Panc1 (cell line): ENCODE measurements at regions not wholly inside any gene's neighbourhood (a gene's known extent, or its start where the extent isn't known, plus 50 kb on each side); places are given as distances from the start of the nearest gene placed in this dataset.

Experiments
- ATAC-seq: fragments of 200-7000 bp; cut with Tn5 transposase; 2 replicates; pipeline ENCODE4 v1.9.1; 2020; ENCODE audit warnings: mild to moderate bottlenecking, moderate library complexity
- BruUV-seq: library from RNA; stranded (reverse); fragments of 400-500 nt; replicated peaks from 2 replicates; lab custom pipeline; 2021; lab: Mats Ljungman, UMichigan
- CTCF ChIA-PET: fragments of 300-600 bp; sonication (Branson Sonifier 250); formaldehyde crosslinking; loops from one replicate; lab custom pipeline; 2022; ENCODE audit warnings: antibody characterized with exemption; lab: Charles Lee
- POLR2A ChIA-PET: fragments of 300-600 bp; sonication (Branson Sonifier 250); formaldehyde crosslinking; loops from one replicate; lab custom pipeline; 2022; ENCODE audit warnings: antibody characterized with exemption; lab: Charles Lee
- DNase-seq: peaks from one replicate; pipeline ENCODE4 v3.0.0-alpha.2; 2010; ENCODE audit warnings: low read depth, low spot score
- H3K27ac ChIP-seq: 2 replicates; pipeline ENCODE4 v1.5.1; 2011; ENCODE audit warnings: mild to moderate bottlenecking, low read length, inconsistent platforms
- H3K27me3 ChIP-seq: fragments of 200-500 bp; sonication (Bioruptor generic); 2 replicates; pipeline ENCODE4 v1.6.0; 2014; ENCODE audit warnings: low read length, inconsistent platforms; ENCODE audit not compliant: control insufficient read depth, insufficient read depth
- H3K36me3 ChIP-seq: fragments of 200-500 bp; sonication (Bioruptor generic); 2 replicates; pipeline ENCODE4 v1.5.1; 2014; ENCODE audit warnings: inconsistent platforms, mild to moderate bottlenecking, low read length, moderate library complexity; ENCODE audit not compliant: control insufficient read depth, insufficient read depth
- H3K4me1 ChIP-seq: 2 replicates; pipeline ENCODE4 v1.5.1; 2011; ENCODE audit warnings: inconsistent platforms, mild to moderate bottlenecking, low read length, moderate library complexity; ENCODE audit not compliant: control insufficient read depth, insufficient read depth
- H3K4me3 ChIP-seq, 2 experiments: 2 replicates each; pipeline ENCODE4 v1.5.1; 2011 to 2012; ENCODE audit warnings: low read depth in 2 of 2, low read length in 2 of 2, mild to moderate bottlenecking in 2 of 2, inconsistent platforms in 1 of 2, moderate library complexity in 1 of 2
- H3K9me3 ChIP-seq: fragments of 200-500 bp; sonication (Bioruptor generic); 2 replicates; pipeline ENCODE4 v1.5.1; 2014; ENCODE audit warnings: low read depth, mild to moderate bottlenecking, inconsistent platforms, low read length, moderate library complexity; ENCODE audit not compliant: control insufficient read depth, insufficient read depth
- CTCF ChIP-seq: fragments of 450-650 bp; IDR thresholded peaks from 2 replicates; pipeline ENCODE4 v1.5.1; 2017; ENCODE audit warnings: mild to moderate bottlenecking
- POLR2AphosphoS5 ChIP-seq: IDR thresholded peaks from 2 replicates; pipeline ENCODE4 v1.6.1; 2012; ENCODE audit warnings: mild to moderate bottlenecking, low read depth, low read length, moderate library complexity
- REST ChIP-seq, 2 experiments: IDR thresholded peaks; 2 replicates each; pipeline ENCODE4 v1.6.1; 2011 to 2012; ENCODE audit warnings: low read depth in 2 of 2, control low read depth in 1 of 2, low read length in 1 of 2, mild to moderate bottlenecking in 1 of 2, moderate library complexity in 1 of 2; ENCODE audit not compliant: insufficient read depth in 1 of 2
- SIN3A ChIP-seq: IDR thresholded peaks from 2 replicates; pipeline ENCODE4 v1.6.1; 2012; ENCODE audit warnings: low read depth, mild to moderate bottlenecking, low read length, moderate library complexity, borderline replicate concordance; ENCODE audit not compliant: insufficient read depth
- TCF7L2 ChIP-seq: IDR thresholded peaks from 2 replicates; pipeline ENCODE4 v1.6.1; 2011; ENCODE audit warnings: mild to moderate bottlenecking, low read depth, low read length, inconsistent platforms
- in situ Hi-C: cut with HindIII; loops from 2 replicates; pipeline ENCODE4 v1.10.0; 2016; ENCODE audit warnings: low sequenced_read_pairs, low pct_unique_long_range_greater_than_20kb
- intact Hi-C: fragments of 100-400 bp; cut with micrococcal nuclease; formaldehyde crosslinking; loops from one replicate; pipeline ENCODE4 v1.10.0; 2022; ENCODE audit not compliant: unreplicated experiment

GRCh38 chr2:204280262-204280668 is 265.0 kb upstream of the PARD3B start:
- DNase-seq (no peak), ATAC-seq (no peak)
- Histone ChIP-seq H3K9me3 (no peaks in the 10 kb centered on the region), H3K27me3 (peaks cover 3% of the 10 kb centered on the region), H3K27ac (no peak overlapping the region), H3K4me3 (no peak overlapping the region), H3K4me1 (no peaks in the 10 kb centered on the region), H3K36me3 (no peaks in the 10 kb centered on the region)
- BruUV-seq, result no TSS peak
- TF ChIP-seq CTCF (no peak), SIN3A (no peak), POLR2AphosphoS5 (no peak), TCF7L2 (no peak), REST (IDR thresholded peaks at IDR 0.05; ENCODE audit: insufficient read depth in 1 of 2, low read depth in 2 of 2, low read length in 1 of 2) (no peak)
- intact Hi-C loops, result no loop called here
- in situ Hi-C loops, result no loop called here
- ChIA-PET POLR2A (interaction anchor here (0.6 kb wide), 1 partner anchor 18 kb away, joined by 14 read pairs; no protein-coding TSS in a partner anchor), CTCF (no interaction called here)

GRCh38 chr2:204282081-204282480 is 263.2 kb upstream of the PARD3B start:
- in situ Hi-C loops (no loop called here), intact Hi-C loops (no loop called here)
- Histone ChIP-seq H3K4me3 (no peak overlapping the region), H3K36me3 (no peaks in the 10 kb centered on the region), H3K27ac (no peak overlapping the region), H3K4me1 (no peaks in the 10 kb centered on the region), H3K9me3 (no peaks in the 10 kb centered on the region), H3K27me3 (peaks cover 3% of the 10 kb centered on the region)
- POLR2A ChIA-PET, result no interaction called here
- ATAC-seq (no peak), DNase-seq (no peak)
- CTCF ChIA-PET, result no interaction called here
- no TSS peak for BruUV-seq
- TF ChIP-seq REST (IDR thresholded peaks at IDR 0.05; ENCODE audit: insufficient read depth in 1 of 2, low read depth in 2 of 2, low read length in 1 of 2) (no peak), POLR2AphosphoS5 (no peak), CTCF (no peak), TCF7L2 (no peak), SIN3A (no peak)
